ENCODE measurements at regions not wholly inside any gene's neighbourhood (a gene's known extent, or its start where the extent isn't known, plus 50 kb on each side); places are given as distances from the start of the nearest gene placed in this dataset.

DNA sequence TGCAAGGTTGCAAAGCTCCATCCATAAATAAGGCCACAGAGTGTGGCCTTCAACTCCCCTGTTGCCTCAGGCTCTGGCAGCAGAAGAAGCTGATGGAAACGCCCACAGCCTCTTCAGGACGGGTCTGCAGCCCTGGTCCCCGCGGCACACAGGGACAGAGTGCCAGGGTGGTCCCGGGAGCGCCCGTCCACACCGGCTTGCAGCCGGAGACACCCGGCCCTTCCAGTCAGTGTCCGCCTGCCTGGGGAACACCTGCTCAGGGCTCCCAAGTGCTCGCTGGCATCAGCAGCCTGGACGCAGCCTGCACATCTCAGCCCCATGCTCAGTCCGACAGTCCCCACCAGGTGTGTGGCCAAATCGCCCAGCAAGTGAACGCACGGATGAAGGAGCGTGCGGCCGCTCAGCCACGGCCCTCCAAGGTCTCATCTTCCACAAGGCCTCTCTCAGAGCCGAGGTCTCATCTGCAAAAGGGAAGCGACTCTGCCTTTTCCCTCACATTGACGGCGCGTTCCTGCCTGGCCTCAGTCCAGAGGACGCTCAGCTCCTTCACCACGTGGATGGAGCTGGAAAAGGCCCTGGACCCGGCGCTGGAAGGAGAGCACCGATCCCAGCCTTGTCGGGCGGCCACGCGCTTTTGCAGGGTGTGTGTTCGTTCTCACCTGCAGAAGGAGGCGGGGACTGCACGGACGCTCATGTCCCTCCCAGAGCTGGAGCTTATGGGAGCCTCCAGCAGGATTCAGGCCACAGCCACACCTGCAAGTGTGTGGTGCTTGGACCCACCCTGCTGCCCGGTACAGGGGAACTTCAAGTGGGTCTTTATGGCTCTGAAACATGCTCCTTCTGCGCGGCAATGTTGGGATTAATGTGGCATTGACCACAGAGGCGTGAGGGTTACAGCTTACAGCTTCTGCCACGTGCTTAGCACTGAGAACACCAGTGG is 180.4 kb downstream of the DLL1 start:
- no peak for TF ChIP-seq EZH2 (IDR thresholded peaks at IDR 0.05; ENCODE audit: borderline replicate concordance)
- TF ChIP-seq, protein P1, sequence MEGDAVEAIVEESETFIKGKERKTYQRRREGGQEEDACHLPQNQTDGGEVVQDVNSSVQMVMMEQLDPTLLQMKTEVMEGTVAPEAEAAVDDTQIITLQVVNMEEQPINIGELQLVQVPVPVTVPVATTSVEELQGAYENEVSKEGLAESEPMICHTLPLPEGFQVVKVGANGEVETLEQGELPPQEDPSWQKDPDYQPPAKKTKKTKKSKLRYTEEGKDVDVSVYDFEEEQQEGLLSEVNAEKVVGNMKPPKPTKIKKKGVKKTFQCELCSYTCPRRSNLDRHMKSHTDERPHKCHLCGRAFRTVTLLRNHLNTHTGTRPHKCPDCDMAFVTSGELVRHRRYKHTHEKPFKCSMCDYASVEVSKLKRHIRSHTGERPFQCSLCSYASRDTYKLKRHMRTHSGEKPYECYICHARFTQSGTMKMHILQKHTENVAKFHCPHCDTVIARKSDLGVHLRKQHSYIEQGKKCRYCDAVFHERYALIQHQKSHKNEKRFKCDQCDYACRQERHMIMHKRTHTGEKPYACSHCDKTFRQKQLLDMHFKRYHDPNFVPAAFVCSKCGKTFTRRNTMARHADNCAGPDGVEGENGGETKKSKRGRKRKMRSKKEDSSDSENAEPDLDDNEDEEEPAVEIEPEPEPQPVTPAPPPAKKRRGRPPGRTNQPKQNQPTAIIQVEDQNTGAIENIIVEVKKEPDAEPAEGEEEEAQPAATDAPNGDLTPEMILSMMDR (IDR thresholded peaks at IDR 0.05; ENCODE audit: poor library complexity), result no peak
- no peak for TF ChIP-seq EZH2phosphoT487 (IDR thresholded peaks at IDR 0.05; ENCODE audit: low read depth, severe bottlenecking, unreplicated experiment)
